SH-SY5Y (cell line): ENCODE measurements at regions not wholly inside any gene's neighbourhood (a gene's known extent, or its start where the extent isn't known, plus 50 kb on each side); places are given as distances from the start of the nearest gene placed in this dataset.

Experiments used
- GATA2 ChIP-seq: IDR thresholded peaks from 2 replicates; pipeline ENCODE4 v1.6.1; 2011; ENCODE audit warnings: mild to moderate bottlenecking, low read depth, low read length
- GATA3 ChIP-seq: IDR thresholded peaks from 2 replicates; pipeline ENCODE4 v1.6.1; 2011; ENCODE audit warnings: low read depth, mild to moderate bottlenecking, low read length, moderate library complexity

- TF ChIP-seq GATA2 (no peak), GATA3 (no peak)
Measured at GRCh38 chr3:26347150-26347549, 275.4 kb upstream of the LRRC3B start.
